Transverse colon (tissue), 4 donors: ENCODE measurements at regions not wholly inside any gene's neighbourhood (a gene's known extent, or its start where the extent isn't known, plus 50 kb on each side); places are given as distances from the start of the nearest gene placed in this dataset.

Source experiments
- DNase-seq: peaks from one replicate; pipeline ENCODE4 v3.0.0-alpha.2; 2019
- H3K27ac ChIP-seq, 4 donors: fragments of 200-600 bp; sonication (generic); 2 replicates each; pipeline ENCODE4 v1.5.1; 2016 to 2018; ENCODE audit warnings: inconsistent platforms in 4 of 4
- H3K27me3 ChIP-seq: fragments of 200-600 bp; sonication (generic); 2 replicates; pipeline ENCODE4 v1.5.1; 2017; ENCODE audit warnings: inconsistent platforms
- H3K36me3 ChIP-seq, 4 donors: fragments of 200-600 bp; sonication (generic); 2 replicates each; pipeline ENCODE4 v1.5.1; 2017 to 2019; ENCODE audit warnings: inconsistent platforms in 4 of 4
- H3K4me1 ChIP-seq, 4 donors: fragments of 200-600 bp; sonication (generic); 2 replicates each; pipeline ENCODE4 v1.5.1; 2017 to 2020; ENCODE audit warnings: inconsistent platforms in 4 of 4
- H3K4me3 ChIP-seq, 4 donors: fragments of 200-600 bp; sonication (generic); 1 replicate in 1 of 4; 2 replicates in 3 of 4; pipeline versions ENCODE4 v1.5.1 to v1.6.1; 2017 to 2019; ENCODE audit warnings: inconsistent platforms in 4 of 4
- H3K9me3 ChIP-seq, 2 donors: fragments of 200-600 bp; sonication (generic); 2 replicates each; pipeline ENCODE4 v1.5.1; 2017 to 2019; ENCODE audit warnings: inconsistent platforms in 2 of 2
- CTCF ChIP-seq, 5 experiments: fragments of 200-600 bp in 3 of 5; fragments of 450-650 bp in 2 of 5; sonication (generic) in 3 of 5; IDR thresholded peaks; 1 replicate in 2 of 5; 2 replicates in 3 of 5; pipeline ENCODE4 v1.5.1; 2016 to 2017; ENCODE audit warnings: antibody characterized with exemption in 5 of 5, inconsistent platforms in 3 of 5, mild to moderate bottlenecking in 2 of 5, moderate library complexity in 1 of 5
- EP300 ChIP-seq: sonication (generic); formaldehyde crosslinking; IDR thresholded peaks from one replicate; pipeline ENCODE4 v1.6.1; 2017; ENCODE audit warnings: antibody characterized with exemption, low read depth
- POLR2A ChIP-seq: fragments of 450-650 bp; IDR thresholded peaks from one replicate; pipeline ENCODE4 v1.6.1; 2016; ENCODE audit warnings: antibody characterized with exemption, mild to moderate bottlenecking, moderate library complexity
- POLR2AphosphoS5 ChIP-seq, 3 donors: sonication (generic); formaldehyde crosslinking; IDR thresholded peaks; one replicate each; pipeline ENCODE4 v1.6.1; 2016; ENCODE audit warnings: antibody characterized with exemption in 3 of 3
- WGBS, 2 donors: methylation state at CpG; one replicate each; pipeline ENCODE4 v1.1.5; 2018; ENCODE audit warnings: low coverage in 1 of 2; 5-methylcytosine and 5-hydroxymethylcytosine counted together
- in situ Hi-C, 4 donors: fragments of 200-750 bp; cut with MboI; loops; one replicate each; pipeline versions ENCODE4 v1.15.0 to v1.15.1; 2017; ENCODE audit warnings: low sequenced_read_pairs in 3 of 4, low pct_ligation_motif_present in 1 of 4, low pct_unique_long_range_greater_than_20kb in 1 of 4
- intact Hi-C: fragments of 100-400 bp; cut with DNase I; formaldehyde crosslinking; loops from one replicate; pipeline ENCODE4 v1.15.1; 2023; ENCODE audit warnings: low total_unique reads

- no peak overlapping the region for H3K27ac ChIP-seq
- H3K36me3 ChIP-seq, result no peaks in the 10 kb centered on the region
- WGBS, 2 donors, result 78 to 82% methylated on average over 8 to 9 of the region's 9 CpGs
Measured at GRCh38 chr12:67754933-67755697, 106.6 kb downstream of the DYRK2 start.

GRCh38 chr12:67757651-67758050 is 109.1 kb downstream of the DYRK2 start:
- TF ChIP-seq CTCF (IDR thresholded peaks at IDR 0.05) (no peak), EP300 (no peak), POLR2AphosphoS5 (IDR thresholded peaks at IDR 0.05) (no peak), POLR2A (no peak)
- DNase-seq, result no peak
- intact Hi-C loops, result no loop called here
- in situ Hi-C loops, result no loop called here
- Histone ChIP-seq H3K4me3 (no peak overlapping the region), H3K27me3 (no peaks in the 10 kb centered on the region), H3K27ac (no peak overlapping the region), H3K36me3 (no peaks in the 10 kb centered on the region), H3K9me3 (no peaks in the 10 kb centered on the region), H3K4me1 (no peaks in the 10 kb centered on the region)
- 84 to 94% methylated on average over 2 of the region's 2 CpGs for WGBS, 2 donors

More at GRCh38 chr12:67754933-67755697, 106.6 kb downstream of the DYRK2 start:
- Histone ChIP-seq H3K9me3 (no peaks in the 10 kb centered on the region), H3K4me1 (peaks cover 0 to 5% (median 0%) of the 10 kb centered on the region in 4 donors), H3K4me3 (no peak overlapping the region), H3K27me3 (no peaks in the 10 kb centered on the region)
- in situ Hi-C loops, result no loop called here
- TF ChIP-seq POLR2A (no peak), CTCF (IDR thresholded peaks at IDR 0.05) (no peak), POLR2AphosphoS5 (IDR thresholded peaks at IDR 0.05) (no peak), EP300 (no peak)
- intact Hi-C loops, result no loop called here
- DNase-seq, result no peak

GRCh38 chr12:67758119-67758518 is 109.6 kb downstream of the DYRK2 start:
- Histone ChIP-seq H3K4me1 (no peaks in the 10 kb centered on the region), H3K36me3 (no peaks in the 10 kb centered on the region), H3K27ac (no peak overlapping the region), H3K4me3 (no peak overlapping the region), H3K9me3 (no peaks in the 10 kb centered on the region), H3K27me3 (no peaks in the 10 kb centered on the region)
- intact Hi-C loops, result no loop called here
- no peak for DNase-seq
- 67 to 69% methylated on average over 2 of the region's 2 CpGs for WGBS, 2 donors
- in situ Hi-C loops, result no loop called here
- TF ChIP-seq POLR2A (no peak), POLR2AphosphoS5 (IDR thresholded peaks at IDR 0.05) (no peak), EP300 (no peak), CTCF (IDR thresholded peaks at IDR 0.05) (no peak)

GRCh38 chr12:67758521-67758920 is 110.0 kb downstream of the DYRK2 start:
- Histone ChIP-seq H3K27me3 (no peaks in the 10 kb centered on the region), H3K9me3 (no peaks in the 10 kb centered on the region), H3K36me3 (no peaks in the 10 kb centered on the region), H3K27ac (no peak overlapping the region), H3K4me3 (no peak overlapping the region), H3K4me1 (no peaks in the 10 kb centered on the region)
- intact Hi-C loops, result no loop called here
- no peak for DNase-seq
- TF ChIP-seq EP300 (no peak), POLR2A (no peak)
- 66 to 88% methylated on average over 2 to 4 of the region's 4 CpGs for WGBS, 2 donors
- in situ Hi-C loops, result no loop called here

GRCh38 chr12:67759829-67760228 is 111.3 kb downstream of the DYRK2 start:
- no peaks in the 10 kb centered on the region for H3K4me1 ChIP-seq
- TF ChIP-seq CTCF (IDR thresholded peaks at IDR 0.05), result no peak
- no peak for TF ChIP-seq POLR2AphosphoS5 (IDR thresholded peaks at IDR 0.05)
- TF ChIP-seq EP300, result no peak
- TF ChIP-seq POLR2A, result no peak
- intact Hi-C loops (no loop called here), in situ Hi-C loops (no loop called here)
- no peak overlapping the region for H3K27ac ChIP-seq
- H3K9me3 ChIP-seq, result no peaks in the 10 kb centered on the region
- WGBS, 2 donors, result 87 to 97% methylated on average over 3 of the region's 3 CpGs
- no peaks in the 10 kb centered on the region for H3K27me3 ChIP-seq
- H3K4me3 ChIP-seq, result no peak overlapping the region
- no peak for DNase-seq
- no peaks in the 10 kb centered on the region for H3K36me3 ChIP-seq
